Panc1 (cell line): ENCODE measurements at regions not wholly inside any gene's neighbourhood (a gene's known extent, or its start where the extent isn't known, plus 50 kb on each side); places are given as distances from the start of the nearest gene placed in this dataset.

Experiments used
- ATAC-seq: fragments of 200-7000 bp; cut with Tn5 transposase; 2 replicates; pipeline ENCODE4 v1.9.1; 2020; ENCODE audit warnings: mild to moderate bottlenecking, moderate library complexity
- BruUV-seq: library from RNA; stranded (reverse); fragments of 400-500 nt; replicated peaks from 2 replicates; lab custom pipeline; 2021; lab: Mats Ljungman, UMichigan
- CTCF ChIA-PET: fragments of 300-600 bp; sonication (Branson Sonifier 250); formaldehyde crosslinking; loops from one replicate; lab custom pipeline; 2022; ENCODE audit warnings: antibody characterized with exemption; lab: Charles Lee
- POLR2A ChIA-PET: fragments of 300-600 bp; sonication (Branson Sonifier 250); formaldehyde crosslinking; loops from one replicate; lab custom pipeline; 2022; ENCODE audit warnings: antibody characterized with exemption; lab: Charles Lee
- DNase-seq: peaks from one replicate; pipeline ENCODE4 v3.0.0-alpha.2; 2010; ENCODE audit warnings: low read depth, low spot score
- H3K27ac ChIP-seq: 2 replicates; pipeline ENCODE4 v1.5.1; 2011; ENCODE audit warnings: mild to moderate bottlenecking, low read length, inconsistent platforms
- H3K27me3 ChIP-seq: fragments of 200-500 bp; sonication (Bioruptor generic); 2 replicates; pipeline ENCODE4 v1.6.0; 2014; ENCODE audit warnings: low read length, inconsistent platforms; ENCODE audit not compliant: control insufficient read depth, insufficient read depth
- H3K36me3 ChIP-seq: fragments of 200-500 bp; sonication (Bioruptor generic); 2 replicates; pipeline ENCODE4 v1.5.1; 2014; ENCODE audit warnings: inconsistent platforms, mild to moderate bottlenecking, low read length, moderate library complexity; ENCODE audit not compliant: control insufficient read depth, insufficient read depth
- H3K4me1 ChIP-seq: 2 replicates; pipeline ENCODE4 v1.5.1; 2011; ENCODE audit warnings: inconsistent platforms, mild to moderate bottlenecking, low read length, moderate library complexity; ENCODE audit not compliant: control insufficient read depth, insufficient read depth
- H3K4me3 ChIP-seq, 2 experiments: 2 replicates each; pipeline ENCODE4 v1.5.1; 2011 to 2012; ENCODE audit warnings: low read depth in 2 of 2, low read length in 2 of 2, mild to moderate bottlenecking in 2 of 2, inconsistent platforms in 1 of 2, moderate library complexity in 1 of 2
- H3K9me3 ChIP-seq: fragments of 200-500 bp; sonication (Bioruptor generic); 2 replicates; pipeline ENCODE4 v1.5.1; 2014; ENCODE audit warnings: low read depth, mild to moderate bottlenecking, inconsistent platforms, low read length, moderate library complexity; ENCODE audit not compliant: control insufficient read depth, insufficient read depth
- CTCF ChIP-seq: fragments of 450-650 bp; IDR thresholded peaks from 2 replicates; pipeline ENCODE4 v1.5.1; 2017; ENCODE audit warnings: mild to moderate bottlenecking
- POLR2AphosphoS5 ChIP-seq: IDR thresholded peaks from 2 replicates; pipeline ENCODE4 v1.6.1; 2012; ENCODE audit warnings: mild to moderate bottlenecking, low read depth, low read length, moderate library complexity
- REST ChIP-seq, 2 experiments: IDR thresholded peaks; 2 replicates each; pipeline ENCODE4 v1.6.1; 2011 to 2012; ENCODE audit warnings: low read depth in 2 of 2, control low read depth in 1 of 2, low read length in 1 of 2, mild to moderate bottlenecking in 1 of 2, moderate library complexity in 1 of 2; ENCODE audit not compliant: insufficient read depth in 1 of 2
- SIN3A ChIP-seq: IDR thresholded peaks from 2 replicates; pipeline ENCODE4 v1.6.1; 2012; ENCODE audit warnings: low read depth, mild to moderate bottlenecking, low read length, moderate library complexity, borderline replicate concordance; ENCODE audit not compliant: insufficient read depth
- TCF7L2 ChIP-seq: IDR thresholded peaks from 2 replicates; pipeline ENCODE4 v1.6.1; 2011; ENCODE audit warnings: mild to moderate bottlenecking, low read depth, low read length, inconsistent platforms
- in situ Hi-C: cut with HindIII; loops from 2 replicates; pipeline ENCODE4 v1.10.0; 2016; ENCODE audit warnings: low sequenced_read_pairs, low pct_unique_long_range_greater_than_20kb
- intact Hi-C: fragments of 100-400 bp; cut with micrococcal nuclease; formaldehyde crosslinking; loops from one replicate; pipeline ENCODE4 v1.10.0; 2022; ENCODE audit not compliant: unreplicated experiment

GRCh38 chr6:153727885-153728284 lies 311.2 kb upstream of the OPRM1 start:
- TF ChIP-seq REST (IDR thresholded peaks at IDR 0.05; ENCODE audit: insufficient read depth in 1 of 2, low read depth in 2 of 2, low read length in 1 of 2), result no peak
- TF ChIP-seq POLR2AphosphoS5, result no peak
- no peak for TF ChIP-seq CTCF
- no peak for TF ChIP-seq SIN3A
- TF ChIP-seq TCF7L2, result no peak
- CTCF ChIA-PET, result no interaction called here
- in situ Hi-C loops, result no loop called here
- POLR2A ChIA-PET, result no interaction called here
- Histone ChIP-seq H3K36me3 (no peaks in the 10 kb centered on the region), H3K27ac (no peak overlapping the region), H3K27me3 (no peaks in the 10 kb centered on the region), H3K4me1 (no peaks in the 10 kb centered on the region), H3K4me3 (no peak overlapping the region), H3K9me3 (no peaks in the 10 kb centered on the region; the same call in 1 of the 2 replicates)
- no TSS peak for BruUV-seq
- intact Hi-C loops, result no loop called here
- DNase-seq, result peak; percentile 10
- peak; percentile 83 for ATAC-seq

GRCh38 chr6:153725456-153725855 lies 313.6 kb upstream of the OPRM1 start:
- TF ChIP-seq REST (IDR thresholded peaks at IDR 0.05; ENCODE audit: insufficient read depth in 1 of 2, low read depth in 2 of 2, low read length in 1 of 2), result no peak
- no peak for TF ChIP-seq SIN3A
- no peak for TF ChIP-seq POLR2AphosphoS5
- no peak for TF ChIP-seq CTCF
- TF ChIP-seq TCF7L2, result no peak
- DNase-seq (no peak), ATAC-seq (no peak)
- Histone ChIP-seq H3K4me3 (no peak overlapping the region), H3K9me3 (no peaks in the 10 kb centered on the region; the same call in 1 of the 2 replicates), H3K4me1 (no peaks in the 10 kb centered on the region), H3K27me3 (no peaks in the 10 kb centered on the region), H3K36me3 (no peaks in the 10 kb centered on the region), H3K27ac (no peak overlapping the region)
- no TSS peak for BruUV-seq
- intact Hi-C loops (no loop called here), in situ Hi-C loops (no loop called here)
- CTCF ChIA-PET, result no interaction called here
- POLR2A ChIA-PET, result no interaction called here
